Stimulated activated CD8-positive, alpha-beta memory T cell treated with anti-CD3 and anti-CD28 coated beads, Interleukin-15, amount 100 ng/mL, for 48 hours (primary cell): ENCODE measurements at regions not wholly inside any gene's neighbourhood (a gene's known extent, or its start where the extent isn't known, plus 50 kb on each side); places are given as distances from the start of the nearest gene placed in this dataset.
"Not testable (repeated sequence)": the region's sequence is repeated elsewhere in the genome, so short reads cannot be mapped to it uniquely, and the experiment has no call there.

ENCODE experiments used
- DNase-seq, 2 donors: peaks; one replicate each; pipeline ENCODE4 v3.0.0-alpha.2; 2020; ENCODE audit warnings: low read depth in 2 of 2

DNA sequence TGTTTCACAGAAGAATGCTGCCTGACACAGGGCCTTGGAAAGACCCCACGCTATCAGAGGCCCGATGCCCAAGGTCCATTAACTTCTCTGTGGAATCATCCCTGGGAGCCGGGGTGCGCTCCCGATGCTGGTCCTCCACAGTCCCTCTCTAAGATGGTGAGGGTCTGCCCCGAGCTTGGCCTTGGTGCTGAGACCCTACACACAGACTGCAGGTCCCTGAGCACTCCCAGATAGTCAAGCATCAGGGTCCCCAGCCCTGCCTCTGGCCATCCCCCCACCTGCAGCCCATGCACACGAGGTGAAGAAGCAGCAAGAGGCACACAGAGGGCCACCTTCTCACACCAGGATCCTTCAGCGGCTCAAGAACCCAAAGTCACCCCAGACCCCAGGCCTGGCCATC is 263.3 kb downstream of the MYCN start:
- DNase-seq: no peak

DNA sequence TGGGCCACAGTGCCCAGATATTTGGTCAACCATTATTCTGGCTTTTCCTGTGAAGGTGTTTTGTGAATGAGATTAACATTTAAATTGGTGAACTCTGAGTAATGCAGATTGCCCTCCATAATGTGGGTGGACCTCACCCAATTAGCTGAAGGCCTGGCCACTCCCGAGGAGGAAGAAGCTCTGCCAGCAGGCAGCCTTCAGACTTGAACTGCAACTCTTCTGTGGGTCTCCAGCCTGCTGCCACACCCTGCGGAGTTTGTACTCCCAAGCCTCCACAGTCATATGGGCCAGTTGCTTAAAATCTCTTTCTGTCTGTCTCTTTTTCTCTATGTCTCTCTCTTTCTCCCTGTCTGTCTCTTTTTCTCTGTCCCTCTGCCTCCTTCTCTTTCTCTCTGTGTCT is 262.7 kb downstream of the MYCN start:
- DNase-seq: no peak

DNA sequence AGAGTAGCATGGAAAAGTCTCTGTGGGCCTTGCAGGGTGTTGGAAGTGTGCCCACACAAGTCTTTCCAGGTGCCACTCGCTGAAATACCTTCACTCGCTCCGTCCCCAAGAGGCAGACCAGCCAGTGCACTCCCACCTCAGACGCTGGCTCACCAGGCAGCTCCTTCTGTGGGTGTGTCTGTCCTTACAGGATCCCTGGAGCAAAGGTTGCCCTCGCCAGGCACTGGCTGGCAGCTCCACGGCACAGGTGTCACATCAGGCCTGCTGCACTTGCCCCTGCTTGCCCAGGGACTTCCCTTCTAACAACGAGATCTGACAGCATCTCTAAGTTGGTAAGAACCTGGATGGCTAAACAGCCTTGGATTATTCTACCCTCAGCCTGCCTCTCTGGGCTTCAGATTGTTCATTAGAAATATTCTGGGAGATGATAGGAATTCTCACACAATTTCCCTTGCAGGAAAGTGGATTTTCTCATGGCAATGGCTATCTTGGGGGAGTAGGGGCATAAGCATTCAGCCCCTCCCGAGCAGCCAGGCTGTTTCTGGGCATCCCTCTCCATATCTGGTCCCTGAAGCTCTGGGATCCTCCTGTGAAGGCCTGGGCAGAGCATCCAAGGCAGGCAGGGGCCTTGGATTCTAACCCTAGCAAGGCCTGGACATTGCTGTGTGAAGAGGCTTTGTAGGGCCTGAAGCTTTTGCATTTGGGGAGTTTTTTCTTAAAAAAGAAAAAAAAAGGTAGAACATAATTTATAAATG is 262.1 kb downstream of the MYCN start:
- DNase-seq: no peak

DNA sequence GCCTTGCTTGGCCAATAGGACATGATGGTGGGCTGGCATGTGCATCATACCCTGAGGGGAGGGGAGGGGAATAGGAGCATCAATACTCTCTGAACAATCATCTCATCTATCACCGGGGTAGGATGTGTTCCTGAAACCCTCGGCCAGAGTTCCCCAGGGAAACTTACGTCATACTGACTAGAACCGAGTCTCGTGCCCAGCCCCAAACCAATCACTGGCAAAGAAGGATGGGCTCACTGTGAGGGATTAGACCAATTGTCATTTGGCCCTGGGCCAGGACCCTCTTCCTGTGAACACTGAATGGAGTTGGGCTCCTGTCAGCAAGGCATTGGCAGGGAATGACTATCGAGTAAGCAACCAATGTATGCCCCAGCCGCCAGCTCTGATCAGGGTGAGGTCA is 261.5 kb downstream of the MYCN start:
- no peak for DNase-seq

DNA sequence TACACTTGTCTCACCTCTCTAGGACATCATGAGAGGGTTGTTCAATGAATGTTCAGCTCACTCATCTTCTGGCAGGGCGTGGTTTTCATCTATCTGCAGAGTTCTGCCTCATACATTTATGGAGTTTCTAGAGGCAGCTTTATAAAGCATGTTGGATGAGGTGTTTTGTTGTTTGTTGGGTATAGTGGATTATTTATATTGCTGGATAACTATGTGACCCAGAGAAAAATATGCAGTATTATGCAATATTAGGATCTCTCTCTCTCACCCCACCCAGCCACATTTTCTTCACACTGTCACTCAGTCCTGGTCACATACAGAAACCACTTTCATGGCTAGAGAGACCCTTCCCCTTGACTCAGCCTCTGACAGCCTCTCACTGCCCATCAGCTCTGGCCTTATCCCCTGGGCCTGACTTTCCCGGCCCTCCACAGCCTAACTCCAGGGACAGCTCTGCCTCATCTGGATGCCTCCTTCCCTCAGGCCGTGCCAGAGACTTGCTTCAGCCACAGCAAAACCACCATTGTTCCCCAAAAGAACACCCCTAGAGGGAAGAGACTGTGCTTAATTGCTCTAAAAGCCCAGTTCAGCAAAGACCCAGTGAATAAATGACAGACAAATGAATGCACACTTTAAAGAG is 260.3 kb downstream of the MYCN start:
- DNase-seq: no peak

DNA sequence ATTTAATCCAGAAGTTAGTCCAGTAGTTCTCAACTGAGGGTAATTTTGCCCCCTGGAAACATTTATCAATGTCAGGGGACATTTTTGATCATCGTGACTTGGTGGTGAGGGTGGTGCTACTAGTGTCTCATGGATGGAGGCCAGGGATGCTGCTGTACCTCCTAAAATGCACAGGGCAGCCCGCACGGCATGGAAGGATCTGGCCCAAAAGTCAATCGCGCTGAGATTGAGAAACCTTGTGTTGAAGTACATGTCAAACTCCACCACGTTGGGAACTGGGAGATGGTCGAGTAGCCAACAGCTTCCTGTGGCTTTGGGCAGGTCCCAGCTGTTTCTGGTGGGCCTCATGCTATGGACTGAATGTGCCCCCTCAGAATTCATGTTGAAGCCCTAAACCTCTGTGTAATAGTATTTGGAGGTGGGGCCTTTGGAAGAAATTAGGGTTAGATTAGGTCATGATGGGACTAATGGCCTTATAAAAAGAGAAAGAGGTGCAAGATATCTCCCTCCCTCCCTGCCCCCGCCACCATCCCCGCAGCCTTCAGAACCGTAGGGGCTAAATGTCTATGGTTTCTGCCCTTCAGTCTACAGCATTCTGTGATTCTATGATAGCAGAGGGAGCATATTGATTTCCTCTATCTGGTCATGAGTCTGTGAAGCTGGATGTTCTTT is 259.7 kb downstream of the MYCN start:
- DNase-seq: no peak

DNA sequence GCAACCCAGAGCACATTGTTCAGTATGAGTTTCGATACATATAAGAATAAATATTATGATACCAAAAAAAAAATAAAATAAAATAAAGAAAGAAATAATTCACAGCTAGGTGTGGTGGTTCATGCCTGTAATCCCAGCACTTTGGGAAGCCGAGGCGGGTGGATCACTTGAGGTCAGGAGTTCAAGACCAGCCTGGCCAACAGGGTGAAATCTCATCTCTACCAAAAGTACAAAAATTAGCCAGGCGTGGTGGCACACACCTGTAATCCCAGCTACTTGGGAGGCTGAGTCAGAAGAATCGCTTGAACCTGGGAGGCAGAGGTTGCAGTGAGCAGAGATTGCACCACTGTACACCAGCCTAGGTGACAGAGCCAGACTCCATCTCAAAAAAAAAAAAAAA is 258.9 kb downstream of the MYCN start:
- DNase-seq: not testable (repeated sequence)

DNA sequence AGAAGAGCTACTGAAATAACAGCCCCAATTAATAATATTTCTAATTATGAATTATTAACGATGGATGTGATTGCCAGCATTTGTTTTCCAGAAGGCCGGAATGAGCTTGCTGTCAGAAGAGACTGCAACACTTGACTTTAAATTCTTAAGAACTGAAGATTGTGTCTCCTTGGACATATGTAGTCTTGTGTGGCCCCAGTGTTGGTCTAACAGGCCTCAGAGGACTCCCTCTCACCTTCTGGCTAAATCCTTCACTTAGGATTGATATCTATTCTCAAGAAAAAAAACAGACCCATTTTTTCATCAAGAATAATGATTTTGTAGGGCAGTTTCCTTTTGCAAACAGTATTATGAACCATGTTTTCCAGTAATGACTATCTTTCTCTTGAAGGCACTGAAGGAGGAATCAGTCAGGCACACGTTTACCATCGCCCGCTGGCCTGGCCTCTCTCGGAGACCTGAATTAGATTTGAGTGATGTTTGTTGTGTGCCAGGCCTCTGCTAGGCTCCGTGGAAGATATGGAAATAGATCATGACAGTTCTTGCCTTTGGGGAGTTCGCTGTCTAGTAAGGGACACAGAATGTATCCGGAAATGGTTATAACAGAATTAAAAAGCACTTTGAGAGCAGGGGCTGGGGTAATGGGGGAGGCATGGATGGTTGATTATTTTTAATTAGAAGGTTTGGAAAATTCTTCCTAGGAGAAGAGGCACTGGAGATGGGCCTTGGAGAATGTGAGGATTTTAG is 258.0 kb downstream of the MYCN start:
- DNase-seq: no peak

DNA sequence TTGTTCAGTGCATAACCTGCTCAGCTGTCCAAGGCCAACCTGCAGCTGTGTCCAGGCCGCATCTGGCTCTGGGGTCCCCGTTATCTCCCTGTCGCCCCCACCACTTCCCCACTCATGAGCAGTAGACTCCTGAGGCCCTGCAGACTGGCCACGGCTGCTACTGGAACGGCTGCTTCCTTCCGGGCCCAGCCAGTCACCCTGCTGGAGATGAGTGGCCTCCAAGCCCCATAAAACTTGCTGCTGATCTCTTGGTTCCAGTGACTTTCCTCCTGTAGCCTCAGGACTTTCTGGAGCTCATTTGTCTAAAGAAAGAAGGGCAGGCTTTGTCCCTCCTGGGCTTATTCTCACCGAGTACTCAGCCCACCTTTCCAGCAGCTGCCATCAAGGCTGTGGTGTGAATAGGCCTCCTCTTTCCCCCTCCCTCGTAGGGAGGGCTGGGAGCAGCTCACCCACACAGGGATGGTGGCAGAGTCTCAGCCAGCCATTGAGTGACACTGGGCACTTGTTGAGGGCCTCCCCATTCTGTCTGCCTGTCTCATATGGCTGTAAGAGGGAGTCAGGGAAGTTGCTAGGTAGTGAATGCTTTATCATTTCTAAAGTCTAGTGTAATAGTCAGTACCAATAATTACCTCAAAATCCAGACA is 257.3 kb downstream of the MYCN start:
- DNase-seq: no peak

DNA sequence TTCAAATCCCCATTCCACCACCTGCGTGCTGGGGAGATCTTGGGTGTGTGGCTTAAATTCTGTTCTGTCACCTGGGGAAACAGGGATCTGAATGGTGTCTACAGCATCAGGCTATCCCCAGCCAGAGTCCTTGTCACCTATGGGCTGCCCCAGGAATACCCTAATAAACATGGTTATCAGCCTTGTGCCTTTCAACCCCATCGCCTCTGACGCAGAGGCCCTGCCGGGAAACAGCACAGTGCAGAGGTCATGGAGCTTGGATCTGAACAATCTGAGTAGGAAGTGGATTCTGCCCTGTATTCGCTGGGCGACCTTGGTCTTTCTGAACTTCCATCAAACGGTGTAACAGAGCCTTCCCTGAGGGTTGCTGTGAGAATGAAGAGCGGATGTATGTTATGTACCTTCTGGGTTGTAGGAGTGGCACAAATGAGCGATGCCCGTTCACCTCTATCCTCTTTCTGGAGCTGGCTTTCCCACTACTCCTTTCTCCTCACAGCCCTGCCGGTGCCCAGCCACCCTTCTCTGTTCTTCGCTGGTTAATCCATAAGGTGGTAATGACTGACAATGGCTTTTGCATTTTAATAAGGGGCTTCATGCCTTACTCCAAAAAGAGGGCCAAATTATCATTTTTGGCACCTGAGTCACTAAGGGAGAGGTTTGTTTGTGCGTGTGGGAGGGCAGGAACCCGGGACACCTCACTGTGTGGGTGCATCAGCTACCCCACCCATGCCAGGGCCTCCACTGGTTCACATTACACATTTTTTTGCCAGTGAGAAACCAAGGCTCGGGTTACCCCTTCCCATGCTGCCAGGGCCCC is 256.5 kb downstream of the MYCN start:
- DNase-seq: no peak

DNA sequence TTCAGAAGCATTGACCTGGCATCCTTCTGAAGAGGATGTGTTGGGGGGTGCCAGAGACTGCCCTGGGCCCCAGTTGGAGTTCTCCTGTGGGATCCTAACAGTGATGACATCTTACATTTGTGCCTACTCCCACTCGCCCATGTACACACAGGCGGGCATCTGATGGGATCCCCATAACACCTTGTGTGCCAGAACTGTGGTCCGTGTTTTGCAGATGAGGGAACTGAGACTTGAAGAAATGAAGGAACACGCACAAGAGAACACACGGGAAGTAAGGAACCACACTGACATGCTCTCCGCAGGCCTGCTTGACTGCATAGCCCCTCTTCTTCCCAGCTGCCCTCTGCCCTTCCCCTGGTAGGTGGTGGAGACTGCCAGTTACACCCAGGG is 255.3 kb downstream of the MYCN start:
- no peak for DNase-seq

DNA sequence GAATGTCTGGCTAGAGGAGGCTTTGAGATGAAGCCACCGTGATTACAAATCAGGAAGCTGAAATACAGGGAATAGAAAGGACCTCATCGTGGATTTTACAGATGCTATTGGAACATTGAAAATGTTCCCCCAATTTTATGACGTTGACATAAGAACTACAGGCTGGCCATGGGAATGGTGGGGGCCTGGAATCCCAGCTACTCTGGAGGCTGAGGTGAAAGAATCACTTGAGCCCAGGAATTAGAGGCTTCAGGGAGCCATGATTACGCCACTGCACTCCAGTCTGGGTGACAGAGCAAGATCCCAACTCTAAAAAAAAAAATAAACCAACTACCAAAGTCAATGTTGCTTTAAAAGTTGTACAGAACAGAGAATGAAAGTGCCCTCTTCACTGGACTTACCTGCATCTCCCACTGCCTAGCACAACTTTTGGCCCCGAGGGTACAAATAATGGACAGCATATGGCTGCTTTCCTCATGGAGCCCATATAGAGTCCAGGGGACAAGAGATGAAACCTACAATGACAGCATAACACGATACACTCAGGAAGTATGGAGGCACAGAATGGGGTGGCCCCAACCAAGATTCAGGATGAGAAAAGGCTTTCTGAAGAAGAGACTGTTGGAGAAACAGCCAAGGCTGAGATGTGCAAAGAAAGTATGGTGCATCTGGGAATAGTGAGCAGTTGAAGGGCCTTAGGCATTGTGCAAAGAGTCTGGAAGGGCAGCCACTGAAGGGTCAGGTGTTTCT is 254.8 kb downstream of the MYCN start:
- no peak for DNase-seq

DNA sequence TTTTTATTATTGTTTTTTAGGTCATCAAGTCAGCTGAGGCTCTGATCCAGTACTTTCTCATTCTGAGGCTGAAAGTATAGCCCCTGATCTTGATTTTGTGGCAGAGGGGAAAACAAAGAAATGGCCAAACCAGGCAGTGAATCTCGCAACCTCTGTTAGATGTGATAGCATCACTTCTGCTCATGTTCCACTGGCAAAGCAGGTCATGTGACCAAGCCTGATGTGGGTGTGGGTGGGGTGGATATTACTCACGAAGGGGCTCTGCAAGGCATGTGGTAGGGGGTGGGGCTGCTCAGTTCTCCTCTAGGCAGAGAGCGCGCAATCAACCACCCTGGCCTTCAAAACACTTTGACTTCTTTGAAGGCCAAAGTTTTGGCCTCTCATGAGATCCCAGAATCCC is 254.2 kb downstream of the MYCN start:
- no peak for DNase-seq

DNA sequence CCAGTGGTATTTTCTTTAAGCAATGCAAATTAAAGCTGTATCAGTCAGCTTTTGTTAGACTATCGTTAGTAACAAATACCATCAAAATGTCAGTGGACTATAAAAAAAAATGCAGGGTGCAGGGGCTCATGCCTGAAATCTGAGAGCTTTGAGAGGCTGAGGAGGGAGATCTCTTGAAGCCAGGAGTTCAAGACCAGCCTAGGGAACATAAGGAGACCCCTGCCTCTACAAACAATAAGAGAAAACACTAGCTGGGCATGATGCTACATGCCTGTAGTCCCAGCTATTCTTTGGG is 253.7 kb downstream of the MYCN start:
- DNase-seq: no peak

DNA sequence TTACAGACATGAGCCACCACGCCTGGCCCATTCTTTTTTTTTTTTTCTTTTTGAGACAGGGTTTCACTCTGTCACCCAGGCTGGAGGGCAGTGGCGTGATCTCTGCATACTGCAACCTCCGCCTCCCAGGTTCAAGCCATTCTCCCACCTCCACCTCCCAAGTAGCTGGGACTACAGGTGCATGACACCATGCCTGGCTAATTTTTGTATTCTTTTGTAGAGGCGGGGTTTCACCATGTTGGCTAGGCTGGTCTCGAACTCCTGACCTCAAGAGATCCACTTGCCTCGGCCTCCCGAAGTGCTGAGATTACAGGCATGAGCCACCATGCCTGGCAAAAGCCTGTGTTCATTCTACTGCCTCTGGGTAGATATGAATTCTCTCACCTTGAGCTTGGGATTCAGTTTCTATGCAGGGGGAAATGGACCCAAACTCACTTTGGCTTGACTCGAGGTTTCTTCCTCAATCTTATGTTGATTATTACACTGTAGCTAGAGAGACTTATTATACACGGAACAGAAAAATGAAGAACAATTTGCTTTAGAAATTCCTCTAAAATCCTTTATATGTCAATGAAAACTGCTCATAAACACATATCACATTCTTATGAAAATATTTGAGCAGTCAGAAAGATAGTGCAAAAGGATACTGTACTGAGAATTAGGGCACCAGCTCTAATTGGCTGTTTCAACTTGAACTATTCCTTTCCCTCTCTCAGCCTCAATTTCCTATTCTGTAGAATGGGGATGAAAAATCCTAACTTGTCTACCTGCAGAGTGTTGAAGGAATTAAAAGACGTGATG is 252.3 kb downstream of the MYCN start:
- DNase-seq: no peak

DNA sequence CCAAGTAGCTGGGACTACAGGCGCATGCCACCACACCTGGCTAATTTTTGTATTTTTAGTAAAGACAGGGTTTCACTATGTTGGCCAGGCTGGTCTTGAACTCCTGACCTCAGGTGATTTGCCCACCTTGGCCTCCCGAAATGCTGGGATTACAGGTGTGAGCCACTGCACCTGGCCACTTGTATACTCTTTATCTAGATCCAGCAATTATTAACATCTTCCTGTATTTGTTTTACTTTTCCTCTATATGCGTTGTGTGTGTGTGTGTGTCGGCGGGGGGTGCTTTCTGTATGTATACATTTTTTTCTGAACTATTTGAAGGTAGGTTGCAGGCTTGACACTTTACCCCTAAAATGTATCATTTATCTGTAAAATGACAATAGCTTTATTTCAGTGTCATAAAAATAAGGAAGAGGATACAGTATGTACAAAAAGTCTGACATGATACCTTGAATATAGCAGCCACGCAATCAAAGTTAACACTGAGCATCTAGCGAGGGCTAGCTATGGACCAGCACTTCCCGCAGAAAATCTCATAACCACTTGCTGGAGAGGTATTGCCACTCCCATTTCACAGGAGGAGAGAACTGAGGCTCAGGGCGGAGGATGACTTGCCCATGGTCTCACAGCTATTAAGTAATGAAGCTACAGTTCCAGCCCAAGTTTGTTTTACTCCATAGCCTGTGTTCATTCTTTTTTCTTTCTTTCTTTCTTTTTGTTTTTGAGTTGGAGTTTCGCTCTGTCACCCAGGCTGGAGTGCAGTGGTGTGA is 251.3 kb downstream of the MYCN start:
- DNase-seq: no peak

DNA sequence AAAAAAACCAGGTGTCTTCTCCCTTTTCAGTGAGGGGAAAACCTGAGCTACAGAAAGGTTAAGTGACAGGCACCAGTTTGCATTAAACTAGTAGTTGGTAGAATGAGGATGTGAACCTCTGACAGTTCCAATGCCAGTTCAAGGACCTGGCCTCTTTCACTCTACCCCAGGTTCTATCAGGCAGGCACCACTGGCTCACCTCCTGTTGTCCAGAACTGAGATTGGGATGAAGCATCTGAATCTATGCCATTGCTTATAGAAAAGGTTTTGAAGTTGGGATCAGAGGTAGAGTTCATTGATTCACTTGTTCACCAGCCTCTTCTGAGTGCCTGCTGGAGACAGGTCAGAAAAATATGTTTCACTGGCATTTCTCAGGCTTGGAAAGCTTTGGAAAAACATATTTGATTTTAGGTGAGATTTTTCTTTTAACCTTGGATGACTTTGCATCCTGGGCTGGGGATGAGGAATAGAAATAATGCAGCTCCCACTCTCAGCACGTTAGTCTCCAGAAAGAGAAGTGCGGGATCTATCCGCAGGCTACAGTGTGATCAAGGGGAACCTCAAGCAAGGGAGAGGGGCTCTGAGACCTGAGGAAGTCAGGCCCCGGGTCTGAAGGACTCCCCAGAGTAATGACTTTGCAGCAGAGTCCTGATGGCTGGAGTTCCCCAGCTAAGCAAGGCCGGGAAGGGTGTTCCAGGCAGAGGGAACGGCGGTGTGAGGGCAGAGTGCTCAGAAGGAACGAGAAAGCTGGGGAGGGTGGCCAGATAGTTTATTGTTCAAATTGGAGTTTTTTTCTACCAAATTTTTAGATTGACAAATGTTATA is 250.3 kb downstream of the MYCN start:
- DNase-seq: no peak

DNA sequence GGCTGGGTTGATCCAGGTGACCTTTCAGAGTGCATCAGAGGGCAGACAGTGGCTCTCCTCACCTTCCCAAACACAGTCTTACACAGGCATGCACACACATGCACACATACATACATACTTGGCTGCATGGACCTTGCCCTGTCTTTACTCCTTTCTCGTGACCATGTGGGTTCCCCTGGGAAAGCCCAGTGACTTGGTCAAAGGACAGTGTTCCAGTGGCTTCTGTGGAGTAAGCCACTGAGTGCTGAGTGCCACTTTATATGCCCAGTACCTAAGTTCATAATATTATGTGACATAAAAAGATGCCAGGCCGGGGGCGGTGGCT is 249.4 kb downstream of the MYCN start:
- DNase-seq: no peak
